ENCODE measurements at regions not wholly inside any gene's neighbourhood (a gene's known extent, or its start where the extent isn't known, plus 50 kb on each side); places are given as distances from the start of the nearest gene placed in this dataset.

DNA sequence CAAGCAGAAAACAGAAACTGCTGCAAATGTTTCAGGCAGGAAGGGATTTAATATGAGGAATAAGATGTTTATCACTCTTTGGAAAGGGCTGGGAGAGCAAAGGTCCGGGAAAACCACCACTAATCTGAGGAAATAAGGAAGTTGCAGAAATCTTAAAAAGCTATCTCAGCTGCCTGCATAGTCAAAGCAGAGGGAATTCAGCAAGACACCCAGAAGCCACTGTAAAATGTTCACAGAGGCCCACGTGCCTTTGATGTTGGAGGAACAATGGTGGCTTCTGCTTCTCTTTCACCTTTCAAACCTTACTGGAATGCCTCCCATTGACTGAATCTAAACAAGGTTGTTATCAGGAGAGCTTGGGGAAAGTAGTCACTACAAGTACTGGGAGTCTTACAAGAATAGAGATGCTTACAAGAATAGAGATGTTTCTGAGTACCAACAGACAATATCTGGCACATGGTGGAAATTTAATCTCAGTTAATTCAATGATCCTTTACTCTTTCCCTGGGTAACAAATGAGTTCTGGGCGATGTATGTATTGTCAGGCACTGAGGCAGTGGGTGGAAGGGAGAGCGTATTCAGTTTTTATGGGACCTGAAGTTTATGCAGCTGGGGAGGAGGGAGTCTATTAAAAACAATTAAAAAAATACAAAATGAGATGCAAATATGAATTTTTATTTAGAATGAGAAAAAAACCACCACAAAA, 56.1 kb upstream of the MED13 start:
- TF ChIP-seq, protein P1, sequence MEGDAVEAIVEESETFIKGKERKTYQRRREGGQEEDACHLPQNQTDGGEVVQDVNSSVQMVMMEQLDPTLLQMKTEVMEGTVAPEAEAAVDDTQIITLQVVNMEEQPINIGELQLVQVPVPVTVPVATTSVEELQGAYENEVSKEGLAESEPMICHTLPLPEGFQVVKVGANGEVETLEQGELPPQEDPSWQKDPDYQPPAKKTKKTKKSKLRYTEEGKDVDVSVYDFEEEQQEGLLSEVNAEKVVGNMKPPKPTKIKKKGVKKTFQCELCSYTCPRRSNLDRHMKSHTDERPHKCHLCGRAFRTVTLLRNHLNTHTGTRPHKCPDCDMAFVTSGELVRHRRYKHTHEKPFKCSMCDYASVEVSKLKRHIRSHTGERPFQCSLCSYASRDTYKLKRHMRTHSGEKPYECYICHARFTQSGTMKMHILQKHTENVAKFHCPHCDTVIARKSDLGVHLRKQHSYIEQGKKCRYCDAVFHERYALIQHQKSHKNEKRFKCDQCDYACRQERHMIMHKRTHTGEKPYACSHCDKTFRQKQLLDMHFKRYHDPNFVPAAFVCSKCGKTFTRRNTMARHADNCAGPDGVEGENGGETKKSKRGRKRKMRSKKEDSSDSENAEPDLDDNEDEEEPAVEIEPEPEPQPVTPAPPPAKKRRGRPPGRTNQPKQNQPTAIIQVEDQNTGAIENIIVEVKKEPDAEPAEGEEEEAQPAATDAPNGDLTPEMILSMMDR (IDR thresholded peaks at IDR 0.05) = no peak
- no peak for TF ChIP-seq POLR2A (IDR thresholded peaks at IDR 0.05)
